ENCODE measurements at regions not wholly inside any gene's neighbourhood (a gene's known extent, or its start where the extent isn't known, plus 50 kb on each side); places are given as distances from the start of the nearest gene placed in this dataset.

DNA sequence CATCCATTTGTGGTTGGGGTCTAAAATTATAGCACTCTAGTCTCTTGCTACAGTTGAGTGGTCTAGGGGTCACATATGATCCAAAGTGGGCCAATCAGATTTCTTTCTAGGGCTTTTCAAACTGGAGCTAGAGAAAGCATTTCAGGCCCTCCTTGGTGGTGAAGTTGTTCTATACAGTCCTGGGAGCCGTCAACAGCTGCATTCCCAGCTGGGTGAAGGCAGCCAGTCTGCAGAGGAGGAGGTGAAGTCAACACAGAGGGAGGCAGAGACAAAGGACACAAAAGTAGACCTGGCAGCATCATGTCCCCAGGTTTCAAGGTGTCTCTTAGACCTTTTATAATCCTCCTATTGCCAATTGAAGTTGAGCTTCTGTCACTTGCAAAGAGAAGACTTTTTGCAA, 518.2 kb downstream of the BNC2 start:
- TF ChIP-seq, protein P1, sequence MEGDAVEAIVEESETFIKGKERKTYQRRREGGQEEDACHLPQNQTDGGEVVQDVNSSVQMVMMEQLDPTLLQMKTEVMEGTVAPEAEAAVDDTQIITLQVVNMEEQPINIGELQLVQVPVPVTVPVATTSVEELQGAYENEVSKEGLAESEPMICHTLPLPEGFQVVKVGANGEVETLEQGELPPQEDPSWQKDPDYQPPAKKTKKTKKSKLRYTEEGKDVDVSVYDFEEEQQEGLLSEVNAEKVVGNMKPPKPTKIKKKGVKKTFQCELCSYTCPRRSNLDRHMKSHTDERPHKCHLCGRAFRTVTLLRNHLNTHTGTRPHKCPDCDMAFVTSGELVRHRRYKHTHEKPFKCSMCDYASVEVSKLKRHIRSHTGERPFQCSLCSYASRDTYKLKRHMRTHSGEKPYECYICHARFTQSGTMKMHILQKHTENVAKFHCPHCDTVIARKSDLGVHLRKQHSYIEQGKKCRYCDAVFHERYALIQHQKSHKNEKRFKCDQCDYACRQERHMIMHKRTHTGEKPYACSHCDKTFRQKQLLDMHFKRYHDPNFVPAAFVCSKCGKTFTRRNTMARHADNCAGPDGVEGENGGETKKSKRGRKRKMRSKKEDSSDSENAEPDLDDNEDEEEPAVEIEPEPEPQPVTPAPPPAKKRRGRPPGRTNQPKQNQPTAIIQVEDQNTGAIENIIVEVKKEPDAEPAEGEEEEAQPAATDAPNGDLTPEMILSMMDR (IDR thresholded peaks at IDR 0.05; ENCODE audit: low read depth, low read length, poor library complexity, severe bottlenecking): no peak
- TF ChIP-seq EZH2phosphoT487 (IDR thresholded peaks at IDR 0.05; ENCODE audit: borderline replicate concordance, low read length): no peak
